NCI-H1092 (cell line): ENCODE measurements at regions not wholly inside any gene's neighbourhood (a gene's known extent, or its start where the extent isn't known, plus 50 kb on each side); places are given as distances from the start of the nearest gene placed in this dataset.
"Not testable (repeated sequence)": the region's sequence is repeated elsewhere in the genome, so short reads cannot be mapped to it uniquely, and the experiment has no call there.

ENCODE experiments used
- DNase-seq: peaks from one replicate; lab custom pipeline; 2025; lab: John Stamatoyannopoulos, UW

DNA sequence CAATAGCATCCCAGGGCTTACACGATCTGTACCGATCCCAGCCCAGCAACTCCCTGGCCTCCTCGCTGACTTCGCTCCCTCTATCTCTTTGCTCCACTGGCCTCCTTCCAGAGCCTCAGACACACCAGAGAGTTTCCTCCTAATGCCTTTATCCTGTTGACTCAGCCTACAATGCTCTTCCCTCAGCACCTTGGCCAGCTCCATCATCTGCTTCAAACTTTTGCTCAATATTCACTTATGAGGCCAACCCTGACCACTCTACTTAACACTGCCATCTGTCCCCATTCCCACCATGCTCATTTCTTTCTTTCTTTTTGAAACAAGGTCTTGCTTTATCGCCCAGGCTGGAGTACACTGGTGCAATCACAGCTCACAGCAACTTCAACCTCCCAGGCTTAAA is 180.9 kb downstream of the CEP170 start:
- not testable (repeated sequence) for DNase-seq

DNA sequence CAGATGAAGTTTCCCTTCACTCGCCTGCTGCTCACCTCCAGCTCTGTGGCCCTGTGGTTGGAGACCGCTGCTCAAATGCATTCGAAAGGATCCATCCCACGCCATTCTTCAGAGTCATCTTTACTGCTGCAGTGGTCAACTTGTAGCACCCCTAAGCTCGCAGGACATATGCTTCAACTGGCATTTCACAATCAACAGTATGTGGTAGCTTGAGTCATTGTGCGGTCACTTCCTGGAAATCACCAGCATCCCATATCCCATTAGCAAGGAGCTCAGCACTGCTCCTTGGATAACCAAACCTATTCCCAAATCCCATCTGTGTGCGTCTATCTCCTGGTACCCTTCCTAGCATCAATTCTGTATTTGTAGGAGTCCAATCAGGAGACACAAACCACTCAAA is 188.0 kb downstream of the CEP170 start:
- not testable (repeated sequence) for DNase-seq

DNA sequence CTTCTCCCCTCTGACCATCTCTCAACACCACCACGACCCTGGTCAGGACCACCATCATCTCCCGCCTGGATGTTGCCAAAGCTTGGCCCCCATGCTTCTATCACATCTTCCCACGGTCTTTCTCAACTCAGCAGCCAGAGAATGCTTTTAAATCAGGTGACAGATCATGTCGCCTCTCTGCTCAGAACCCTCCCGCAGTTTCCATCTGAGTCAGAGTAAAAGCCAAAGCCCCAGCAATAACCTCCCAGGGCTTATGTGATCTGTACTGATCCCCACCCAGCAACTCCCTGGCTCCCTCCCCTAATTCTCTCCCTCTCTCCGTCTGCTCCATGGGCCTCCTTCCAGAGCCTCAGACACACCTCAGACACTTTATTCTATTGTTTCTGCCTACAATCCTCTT is 193.1 kb downstream of the CEP170 start:
- DNase-seq = not testable (repeated sequence)

DNA sequence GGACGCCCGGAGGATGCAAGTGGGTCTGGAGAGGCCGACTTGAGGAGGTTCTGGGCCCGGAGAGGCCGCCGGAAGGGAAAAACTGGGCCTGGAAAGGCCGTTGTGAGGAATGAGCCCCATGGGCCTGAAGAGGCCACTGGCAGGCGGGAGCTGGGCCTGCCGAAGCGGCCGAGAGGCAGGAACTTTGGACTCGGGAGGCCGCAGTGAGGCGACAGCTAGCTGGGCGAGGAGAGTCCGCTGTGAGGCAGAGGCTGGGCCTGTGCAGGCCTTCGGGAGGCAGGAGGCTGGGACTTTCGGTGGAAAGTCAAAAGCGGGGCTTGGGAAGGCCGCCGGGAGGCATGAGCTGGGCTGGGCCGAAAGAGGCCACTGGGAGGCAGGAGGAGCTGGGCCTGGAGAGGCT is 199.6 kb downstream of the CEP170 start:
- not testable (repeated sequence) for DNase-seq

DNA sequence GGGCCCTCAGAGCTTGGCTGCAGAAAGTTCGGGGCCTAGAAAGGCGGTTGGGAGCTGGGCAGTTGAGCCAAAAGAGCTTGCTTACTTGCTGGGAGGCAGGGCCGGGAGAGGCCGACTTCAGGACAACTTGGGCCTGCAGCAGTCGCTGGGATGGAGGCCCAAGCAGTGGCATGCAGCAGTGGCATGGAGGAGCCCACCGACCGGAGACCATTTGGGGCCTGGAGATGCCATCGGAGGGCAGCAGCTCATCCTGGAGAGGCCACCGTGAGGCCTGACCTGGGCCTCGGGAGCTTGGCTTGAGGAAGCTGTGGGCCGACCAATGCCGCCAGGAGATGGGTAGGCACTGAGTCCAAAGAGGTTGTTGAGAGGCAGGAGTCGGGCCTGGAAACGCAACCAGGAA is 200.0 kb downstream of the CEP170 start:
- DNase-seq = not testable (repeated sequence)

DNA sequence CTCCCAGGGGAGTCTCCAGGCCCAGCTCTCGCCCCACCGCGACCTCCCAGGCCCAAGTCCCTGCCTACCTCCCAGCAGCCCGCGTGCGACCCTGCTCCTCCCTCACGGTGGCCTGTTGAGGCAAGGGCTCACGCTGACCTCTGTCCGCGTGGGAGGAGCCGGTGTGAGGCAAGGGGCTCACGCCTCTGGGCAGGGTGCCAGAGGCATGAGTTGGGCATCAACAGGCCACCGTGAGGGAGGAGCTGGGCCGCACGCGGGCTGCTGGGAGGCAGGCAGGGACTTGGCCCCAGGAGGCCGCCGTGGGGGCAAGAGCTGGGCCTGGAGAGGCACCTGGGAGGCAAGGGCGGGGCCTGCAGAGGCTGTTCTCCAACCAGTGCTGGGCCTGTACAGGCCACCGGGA is 200.4 kb downstream of the CEP170 start:
- DNase-seq = not testable (repeated sequence)

DNA sequence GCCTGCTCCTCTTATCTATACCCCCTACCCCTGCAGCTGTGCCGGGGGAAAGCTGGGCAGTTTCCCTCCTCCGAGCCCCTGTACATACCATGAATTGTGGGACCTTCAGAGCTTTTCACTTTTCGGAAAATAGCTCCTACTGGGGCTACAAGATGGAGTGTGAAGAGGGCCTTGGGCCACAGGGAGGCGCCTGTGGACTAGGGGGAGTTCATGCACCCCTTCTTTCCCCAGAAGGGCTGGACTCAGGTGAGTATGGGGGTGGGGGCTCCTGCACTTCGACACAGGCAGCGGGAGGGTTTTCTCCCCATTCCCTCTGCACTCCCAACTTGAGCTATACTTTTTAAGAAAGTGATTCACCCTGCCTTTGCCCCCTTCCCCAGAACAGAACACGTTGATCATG is 202.0 kb downstream of the CEP170 start:
- DNase-seq = not testable (repeated sequence)

DNA sequence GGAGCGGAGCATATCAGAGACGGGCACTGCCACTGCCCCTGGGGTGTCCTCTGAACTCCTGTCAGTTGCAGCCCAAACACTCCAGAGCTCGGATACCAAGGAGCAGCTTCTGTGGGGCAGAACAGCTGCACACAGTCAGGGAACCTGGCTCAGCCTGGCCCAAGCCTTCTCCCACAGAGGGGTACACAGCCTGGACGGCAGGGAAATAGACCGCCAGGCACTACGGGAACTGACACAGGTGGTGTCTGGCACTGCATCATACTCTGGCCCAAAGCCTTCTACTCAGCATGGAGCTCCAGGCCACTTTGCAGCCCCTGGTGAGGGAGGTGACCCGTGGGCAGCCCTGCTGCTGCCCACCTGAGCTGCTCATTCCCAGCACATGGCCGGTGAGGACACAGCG is 204.5 kb downstream of the CEP170 start:
- DNase-seq = not testable (repeated sequence)

DNA sequence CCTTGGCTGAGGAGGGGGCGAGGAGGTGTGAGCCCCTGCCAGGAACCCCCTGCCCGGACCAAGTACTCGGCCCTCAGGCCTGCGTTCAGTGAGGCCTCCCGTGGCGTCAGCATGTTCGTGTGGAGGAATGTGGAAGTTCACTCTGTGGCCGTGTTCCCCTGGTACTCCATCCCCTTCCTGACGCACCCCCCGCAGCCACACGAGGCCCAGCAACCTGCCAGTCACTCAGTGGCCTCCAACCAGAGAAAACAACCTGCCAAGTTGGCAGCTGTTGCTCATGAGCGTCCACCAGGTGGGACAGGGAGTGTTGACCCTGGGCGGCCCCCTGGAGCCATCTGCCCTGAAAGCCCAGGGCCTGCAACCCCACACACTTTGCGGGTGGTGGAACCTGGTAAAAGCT is 205.4 kb downstream of the CEP170 start:
- DNase-seq = not testable (repeated sequence)

DNA sequence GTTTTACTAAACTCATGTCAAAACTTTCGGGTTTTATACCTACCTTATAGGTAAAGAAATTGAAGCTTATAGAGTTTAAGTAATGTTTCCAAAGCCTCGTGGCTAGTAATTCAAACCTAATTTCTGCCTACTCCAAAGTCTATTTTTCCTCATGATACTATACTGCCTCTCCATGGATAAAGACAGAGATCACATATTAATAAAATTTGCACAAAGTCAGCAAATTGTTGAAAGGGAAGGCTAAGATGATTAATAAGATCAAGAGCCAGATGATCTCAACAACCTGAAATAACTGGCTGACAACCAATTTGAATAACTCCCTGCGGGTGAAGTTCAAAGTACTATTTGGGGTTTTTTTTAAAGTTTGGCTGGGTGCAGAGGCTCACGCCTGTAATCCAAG is 233.7 kb downstream of the CEP170 start:
- not testable (repeated sequence) for DNase-seq

DNA sequence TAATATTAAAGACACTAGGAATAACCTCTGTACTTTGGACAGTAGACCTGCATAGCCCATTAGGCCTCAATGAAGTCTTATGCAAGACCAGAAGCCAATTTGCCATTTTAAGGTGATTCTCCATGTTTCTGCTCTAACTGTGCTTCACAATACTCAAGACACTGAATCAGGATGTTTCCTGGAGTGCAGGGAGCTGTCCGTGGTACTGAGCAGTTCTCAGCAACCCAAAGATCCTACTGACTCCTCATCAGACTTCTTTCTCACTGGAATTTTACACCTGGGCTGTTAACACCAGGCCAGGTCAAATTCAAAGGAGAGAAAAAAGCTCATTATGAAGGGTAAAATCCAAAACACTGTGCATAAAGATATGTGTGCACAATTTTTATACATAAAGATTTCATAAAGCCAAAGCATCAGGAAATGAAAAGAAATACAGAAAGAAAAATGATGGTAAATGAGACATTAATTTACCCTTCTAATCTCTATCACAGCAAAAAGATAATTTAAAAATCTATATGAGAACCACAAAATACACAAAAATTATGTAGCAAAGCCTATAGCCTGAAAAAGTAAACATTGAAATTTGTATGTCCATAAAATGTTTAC is 235.9 kb downstream of the CEP170 start:
- not testable (repeated sequence) for DNase-seq

DNA sequence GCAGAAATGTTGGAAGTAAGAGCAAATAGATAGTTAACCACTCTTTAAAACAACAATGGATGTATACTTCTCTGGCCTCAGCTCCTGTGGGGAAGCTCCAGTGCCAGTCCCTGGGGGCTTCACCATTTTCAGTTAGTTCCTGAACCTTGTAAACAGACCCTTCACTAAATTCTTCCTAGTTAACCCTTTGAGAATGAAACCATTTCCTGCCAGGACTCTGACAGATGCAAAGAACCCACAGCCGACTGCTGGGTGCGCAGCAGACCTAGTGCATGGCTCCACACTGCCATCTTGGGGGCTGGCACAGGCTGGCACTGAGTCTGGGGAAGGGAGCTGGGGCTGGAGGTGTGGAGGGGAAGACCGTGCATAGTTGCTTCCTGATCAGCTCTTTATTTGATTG is 244.4 kb downstream of the CEP170 start:
- DNase-seq = not testable (repeated sequence)

DNA sequence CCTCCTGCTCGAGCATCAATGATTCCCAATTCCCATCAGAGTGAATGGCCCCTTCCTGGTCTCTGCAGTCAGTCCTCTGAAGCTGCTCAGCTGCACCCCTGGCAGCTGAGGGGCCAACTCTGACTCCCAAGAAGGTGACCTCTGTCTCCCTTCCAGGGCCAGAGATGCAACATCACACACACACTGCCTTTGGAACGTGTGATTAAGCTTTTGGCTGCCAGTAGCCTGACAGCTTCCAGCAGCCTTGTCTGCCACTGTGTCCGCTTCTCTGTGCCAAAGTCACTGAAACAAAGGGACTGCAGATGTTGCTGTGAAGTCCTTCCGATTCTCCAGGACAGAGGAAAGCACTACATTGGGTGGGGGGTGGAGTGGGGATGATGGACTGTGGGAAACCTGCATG is 254.1 kb downstream of the CEP170 start:
- DNase-seq = not testable (repeated sequence)

DNA sequence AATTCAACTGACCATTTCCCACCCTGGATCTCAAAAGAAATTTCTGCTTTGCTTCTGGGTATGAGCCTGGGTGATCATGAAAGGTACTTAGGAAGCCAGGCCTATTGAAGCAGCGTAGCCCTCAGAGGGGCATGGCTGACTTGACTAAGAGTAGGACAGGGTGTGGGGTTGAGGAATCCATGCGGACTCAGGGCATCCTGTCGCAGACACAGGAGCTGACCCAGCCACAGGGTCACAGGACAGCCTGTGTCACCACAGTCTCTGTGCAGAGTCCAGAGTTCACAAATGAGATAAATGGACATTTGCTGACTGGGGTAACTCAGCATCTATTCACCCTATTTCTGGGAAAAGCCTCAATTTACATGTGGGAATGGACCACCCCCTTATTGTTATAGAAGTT is 262.3 kb downstream of the CEP170 start:
- DNase-seq = not testable (repeated sequence)

DNA sequence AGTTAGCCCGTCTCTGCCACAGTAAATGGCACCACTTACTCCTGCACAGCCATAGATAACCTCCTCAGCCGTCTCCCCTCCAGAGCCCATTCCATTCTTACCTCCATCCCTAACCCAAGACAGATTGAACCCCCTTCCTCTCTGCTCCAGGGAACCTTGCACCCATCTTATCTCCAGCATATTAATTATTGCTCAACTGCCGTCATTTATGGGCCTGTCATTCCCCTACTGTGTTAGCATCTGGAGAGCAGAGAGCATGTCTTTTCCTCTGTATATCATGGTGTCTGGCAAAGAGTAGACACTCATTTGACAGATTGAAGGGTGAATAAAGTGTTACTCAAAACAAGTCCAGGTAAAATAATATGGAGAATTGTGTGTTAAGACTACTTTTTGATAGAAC is 270.0 kb downstream of the CEP170 start:
- not testable (repeated sequence) for DNase-seq

DNA sequence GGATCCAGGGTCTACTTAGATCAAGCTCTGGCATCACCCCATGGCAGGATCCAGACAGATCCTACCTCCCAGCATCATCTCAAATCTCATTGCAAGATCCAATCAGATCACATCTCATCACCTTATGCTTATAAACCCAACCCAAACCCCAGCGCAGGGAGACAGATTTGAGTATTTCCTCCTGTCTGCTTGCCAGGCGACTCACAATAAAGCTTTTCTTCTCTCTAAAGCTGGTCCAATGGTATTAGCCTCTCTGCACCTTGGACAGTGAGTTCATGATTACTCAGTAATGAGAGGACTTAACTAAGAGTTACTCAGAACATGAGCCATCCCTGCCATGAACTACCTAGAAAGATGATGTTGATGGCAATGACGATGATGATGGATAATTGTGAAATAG is 281.7 kb downstream of the CEP170 start:
- DNase-seq = not testable (repeated sequence)

DNA sequence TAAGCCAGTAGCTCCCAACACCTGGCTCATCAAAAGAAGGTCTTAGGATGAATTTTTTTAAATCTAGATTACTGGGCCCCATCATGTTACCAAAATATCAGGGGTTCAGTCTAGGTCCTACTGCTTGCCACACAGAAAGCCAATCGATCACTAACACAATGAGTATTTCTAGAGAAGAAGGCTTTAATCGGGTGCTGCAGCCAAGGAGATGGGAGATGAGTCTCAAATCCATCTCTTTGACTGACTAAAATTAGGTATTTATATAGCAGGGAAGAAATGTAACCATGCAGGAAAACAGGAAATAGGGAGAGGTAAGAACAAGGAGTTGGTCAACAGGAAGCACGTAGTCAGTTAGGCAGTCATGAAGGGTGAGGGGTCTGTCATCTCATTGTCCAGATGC is 288.2 kb downstream of the CEP170 start:
- no peak for DNase-seq

DNA sequence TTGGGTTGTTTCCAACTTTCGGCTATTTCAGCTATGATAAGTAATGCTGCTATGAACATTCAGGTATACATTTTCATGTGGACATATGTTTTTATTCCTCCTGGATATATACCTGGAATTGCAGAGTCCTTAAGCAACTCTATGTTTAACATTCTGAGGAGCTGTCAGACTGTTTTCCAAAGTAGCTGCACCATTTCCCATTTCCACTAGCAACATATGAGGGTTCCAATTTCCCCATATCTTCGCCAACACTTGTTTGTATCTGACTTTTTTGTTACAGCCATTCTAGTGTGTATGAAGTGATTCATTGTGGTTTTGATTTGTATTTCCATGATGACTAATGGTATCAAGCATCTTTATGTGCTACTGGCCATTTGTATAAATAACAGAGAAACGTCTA is 295.7 kb downstream of the CEP170 start:
- DNase-seq = not testable (repeated sequence)

DNA sequence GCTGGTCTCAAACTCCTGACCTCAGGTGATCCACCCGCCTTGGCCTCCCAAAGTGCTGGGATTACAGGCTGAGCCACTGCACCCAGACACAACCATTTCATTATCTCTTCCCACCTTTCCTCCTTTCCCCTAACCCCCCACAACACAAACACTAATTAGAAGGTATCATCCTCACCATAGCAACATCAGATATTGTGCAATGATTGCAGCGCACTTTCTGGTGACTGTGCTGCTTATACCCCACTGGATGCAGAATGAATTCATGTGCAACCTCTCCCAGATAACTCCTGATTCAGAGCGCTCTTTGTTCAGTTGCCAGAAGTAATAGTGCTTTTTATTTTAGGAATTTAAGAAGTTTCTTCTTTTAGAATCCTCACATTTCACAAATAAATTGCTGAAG is 300.1 kb downstream of the CEP170 start:
- DNase-seq = not testable (repeated sequence)

DNA sequence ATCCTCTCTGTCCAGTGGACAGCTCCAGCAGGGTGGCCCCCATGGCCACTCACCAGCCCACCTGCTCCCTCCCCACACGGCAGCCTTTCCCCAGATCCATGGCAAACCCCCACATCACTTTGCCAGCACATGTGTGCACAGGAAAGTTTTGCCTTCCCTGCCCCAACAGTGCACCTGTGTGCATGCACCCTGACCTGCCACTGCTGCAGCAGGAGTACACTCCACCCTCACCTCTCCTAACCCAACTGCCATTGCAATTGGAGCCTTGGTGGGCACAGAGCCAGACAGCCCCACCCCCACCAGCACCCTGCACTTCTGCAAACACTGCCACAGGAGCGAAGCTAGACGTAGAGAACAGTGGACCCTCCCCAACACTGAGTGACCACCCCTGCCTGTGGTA is 308.9 kb downstream of the CEP170 start:
- DNase-seq = no peak

DNA sequence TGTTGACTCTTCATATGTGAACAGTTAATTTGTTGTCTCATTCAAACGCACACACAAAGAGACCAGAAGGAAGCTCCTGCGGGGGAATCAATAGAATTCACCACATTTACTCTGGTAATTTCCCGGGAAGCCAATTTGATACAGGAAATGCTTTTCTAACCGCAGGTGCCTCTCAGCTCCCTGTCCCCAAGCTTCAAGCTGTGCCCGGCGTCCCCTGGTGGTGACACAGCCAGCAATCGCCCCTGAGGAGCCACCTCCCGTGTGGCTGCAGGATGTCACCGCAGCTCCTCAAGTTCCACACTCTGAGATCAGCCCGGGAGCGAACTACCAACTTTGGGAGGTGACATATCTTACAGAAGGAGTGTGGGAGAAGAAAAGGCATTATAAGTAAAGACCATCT is 318.4 kb downstream of the CEP170 start:
- peak; percentile 7 for DNase-seq

DNA sequence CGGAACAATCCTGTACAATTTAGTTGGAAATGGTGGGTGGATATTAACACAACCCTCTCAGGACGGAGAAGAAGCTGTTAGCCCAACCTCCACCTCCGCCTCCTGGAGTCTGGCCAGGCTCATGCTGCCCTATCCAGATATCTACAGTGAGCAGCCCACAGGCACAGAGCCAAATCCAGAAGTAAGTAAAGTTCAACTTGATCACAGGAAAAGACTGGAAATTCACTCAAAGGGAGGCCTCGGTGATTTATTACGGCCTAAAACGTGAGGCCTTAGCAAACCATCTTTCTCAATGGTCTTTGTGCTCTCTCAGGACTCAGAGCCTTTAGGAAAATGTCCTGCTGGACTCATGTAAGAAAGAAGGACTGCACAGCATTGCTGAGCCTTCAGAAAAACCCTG is 330.4 kb downstream of the CEP170 start:
- not testable (repeated sequence) for DNase-seq

DNA sequence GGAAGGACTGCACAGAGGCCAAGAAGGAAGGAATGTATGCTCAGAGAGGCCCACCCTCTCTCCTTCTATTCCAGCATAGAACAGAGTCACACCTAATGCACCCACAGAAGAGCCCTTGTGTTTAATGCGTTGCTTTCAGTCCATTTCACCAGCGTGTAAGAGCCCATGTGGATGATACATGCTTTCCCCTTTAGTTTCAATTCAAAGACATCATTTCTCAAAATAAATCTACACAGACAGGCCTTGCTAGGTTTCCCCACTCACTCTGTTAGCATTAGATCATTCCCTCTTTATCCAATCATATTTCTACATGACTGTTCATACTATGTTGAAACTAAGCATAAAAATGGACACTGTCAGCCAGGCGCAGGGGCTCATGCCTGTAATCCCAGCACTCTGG is 331.5 kb downstream of the CEP170 start:
- DNase-seq = not testable (repeated sequence)

DNA sequence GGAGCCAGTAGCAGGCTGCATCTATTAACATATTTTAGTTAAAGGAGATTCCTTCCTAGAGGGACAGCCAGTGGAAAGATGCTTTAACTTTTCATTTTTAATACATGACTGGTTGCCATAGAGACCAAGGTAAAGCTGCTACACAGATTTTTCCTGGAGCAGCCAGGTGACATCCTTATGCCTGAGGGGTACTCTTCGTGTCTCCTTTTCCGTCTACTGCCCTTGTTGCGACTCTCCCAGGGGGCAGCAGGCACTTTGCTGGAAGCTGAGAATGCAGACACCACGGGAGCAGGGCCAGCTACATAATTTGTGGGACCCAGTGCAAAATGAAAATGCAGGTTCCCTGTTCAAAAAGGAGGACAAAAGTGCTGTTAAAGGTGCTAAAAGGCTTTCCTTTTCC is 340.4 kb downstream of the CEP170 start:
- not testable (repeated sequence) for DNase-seq
